T-helper 2 cell (primary cell): ENCODE measurements at regions not wholly inside any gene's neighbourhood (a gene's known extent, or its start where the extent isn't known, plus 50 kb on each side); places are given as distances from the start of the nearest gene placed in this dataset.
"Not testable (repeated sequence)": the region's sequence is repeated elsewhere in the genome, so short reads cannot be mapped to it uniquely, and the experiment has no call there.

Experiments
- DNase-seq, 5 experiments: peaks; one replicate each; pipeline versions ENCODE4 v3.0.0 to v3.0.0-alpha.2; 2012 to 2022

- no peak for DNase-seq
These were observed 291.7 kb upstream of the FOXF1 start for GRCh38 chr16:86218479-86219170.

- no peak for DNase-seq
These were observed 290.5 kb upstream of the FOXF1 start for GRCh38 chr16:86219655-86220445.

GRCh38 chr16:86220561-86220960, 289.8 kb upstream of the FOXF1 start:
- DNase-seq, result no peak

- no peak for DNase-seq
These were observed 289.2 kb upstream of the FOXF1 start for GRCh38 chr16:86221085-86221484.

GRCh38 chr16:86222547-86222946, 287.8 kb upstream of the FOXF1 start:
- no peak for DNase-seq

DNA sequence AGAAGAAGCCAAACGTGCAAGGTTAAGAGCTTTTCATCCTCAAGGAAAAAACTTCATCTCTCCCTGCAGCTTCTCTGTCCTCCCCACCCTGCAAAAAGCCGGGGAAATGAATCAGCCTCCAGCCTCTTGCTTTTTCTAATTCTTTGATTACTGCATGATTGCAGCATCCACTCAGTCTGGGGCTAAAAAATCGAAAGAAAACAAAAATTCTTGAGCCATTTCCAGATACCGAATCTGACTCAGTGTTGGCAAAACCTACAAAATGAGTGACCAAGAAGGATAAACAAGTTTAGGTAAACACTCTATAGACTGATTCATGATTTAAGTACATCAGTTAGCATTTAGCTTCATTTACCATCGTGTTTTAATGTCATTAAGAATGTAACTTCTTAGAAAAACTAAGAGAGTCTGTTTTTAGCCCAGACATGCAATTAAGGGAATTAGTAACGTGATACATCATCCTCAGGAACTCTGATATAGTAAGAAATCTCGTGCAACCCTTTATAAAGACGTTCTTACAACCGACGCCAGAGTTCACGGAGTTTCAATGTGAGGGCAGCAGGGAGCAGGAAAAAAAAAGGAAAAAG, 287.3 kb upstream of the FOXF1 start:
- DNase-seq, result no peak

DNA sequence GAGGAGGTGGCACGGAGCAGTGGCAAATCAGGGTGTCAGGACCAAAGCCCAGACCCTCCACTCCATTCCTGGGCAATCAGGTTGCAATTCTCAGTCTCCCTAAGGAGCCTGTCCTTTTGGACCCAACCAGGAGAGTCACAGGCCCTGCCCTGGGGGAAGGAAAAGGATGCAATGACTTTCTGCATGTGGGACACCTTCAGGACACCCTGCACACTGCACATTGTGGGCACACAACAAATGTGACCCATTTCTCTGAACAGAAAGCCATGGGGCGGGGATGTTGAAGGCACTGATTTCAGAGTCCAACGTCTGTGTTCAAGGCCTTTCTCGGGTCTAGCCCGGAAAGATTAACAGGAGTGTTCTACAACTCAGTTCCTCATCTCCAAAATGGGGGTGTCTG, 286.2 kb upstream of the FOXF1 start:
- no peak for DNase-seq

GRCh38 chr16:86224629-86225028, 285.7 kb upstream of the FOXF1 start:
- DNase-seq, result no peak

- no peak for DNase-seq
These were observed 284.4 kb upstream of the FOXF1 start for GRCh38 chr16:86225905-86226371.

- no peak for DNase-seq
These were observed 283.3 kb upstream of the FOXF1 start for GRCh38 chr16:86227041-86227440.

DNA sequence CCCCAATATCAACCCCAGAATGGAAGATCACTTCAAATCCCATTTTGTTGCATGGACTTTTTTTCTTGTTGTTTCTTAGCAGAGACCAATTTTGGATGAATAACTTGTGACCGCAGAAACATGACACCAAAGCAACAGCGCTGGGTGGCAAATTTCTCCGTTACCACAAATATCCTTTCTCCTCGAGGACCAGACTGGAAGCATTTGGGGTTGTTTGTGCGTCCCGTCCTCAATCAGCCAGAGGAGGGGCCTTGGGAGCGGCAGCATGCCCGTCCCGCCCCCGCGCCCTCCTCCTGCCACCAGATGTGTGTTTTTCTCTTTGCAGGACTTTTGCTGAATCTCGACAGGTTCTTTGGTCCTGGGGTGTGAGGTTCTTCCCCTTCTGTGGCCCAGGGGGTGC, 282.5 kb upstream of the FOXF1 start:
- no peak for DNase-seq

DNA sequence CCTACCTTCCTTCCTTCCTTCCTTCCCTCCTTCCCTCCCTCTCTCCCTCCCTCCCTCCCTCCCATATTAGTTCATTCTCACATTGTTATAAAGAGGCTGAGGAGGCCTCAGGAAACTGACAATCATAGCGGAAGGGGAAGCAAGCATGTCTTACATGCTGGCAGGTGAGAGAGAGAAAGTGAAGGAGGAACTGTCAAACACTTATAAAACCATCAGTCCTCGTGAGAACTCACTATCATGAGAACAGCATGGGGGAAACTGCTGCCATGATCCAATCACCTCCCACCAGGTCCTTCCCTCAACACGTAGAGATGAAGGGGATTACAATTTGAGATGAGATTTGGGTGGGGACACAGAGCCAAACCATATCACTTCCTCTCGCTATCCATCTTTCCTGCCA, 281.6 kb upstream of the FOXF1 start:
- DNase-seq, result no peak

DNA sequence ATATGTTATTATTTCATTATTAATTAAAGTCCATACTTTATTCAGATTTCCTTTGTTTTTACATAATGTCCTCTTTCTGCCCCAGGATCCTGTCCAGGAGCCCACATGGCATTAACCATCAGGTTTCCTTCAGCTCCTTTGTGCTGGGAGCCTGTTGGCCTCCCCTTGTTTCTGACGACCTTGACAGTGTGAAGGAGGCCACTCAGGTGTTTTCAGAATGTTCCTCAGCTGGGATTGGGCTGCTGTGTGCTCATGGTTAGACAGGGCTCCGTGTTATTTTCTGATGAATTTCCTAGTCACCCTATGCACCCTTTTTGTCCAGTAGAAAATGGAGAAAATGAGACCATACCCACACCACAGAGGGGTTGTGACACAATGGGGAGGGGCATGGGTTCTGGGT, 281.0 kb upstream of the FOXF1 start:
- DNase-seq, result no peak

DNA sequence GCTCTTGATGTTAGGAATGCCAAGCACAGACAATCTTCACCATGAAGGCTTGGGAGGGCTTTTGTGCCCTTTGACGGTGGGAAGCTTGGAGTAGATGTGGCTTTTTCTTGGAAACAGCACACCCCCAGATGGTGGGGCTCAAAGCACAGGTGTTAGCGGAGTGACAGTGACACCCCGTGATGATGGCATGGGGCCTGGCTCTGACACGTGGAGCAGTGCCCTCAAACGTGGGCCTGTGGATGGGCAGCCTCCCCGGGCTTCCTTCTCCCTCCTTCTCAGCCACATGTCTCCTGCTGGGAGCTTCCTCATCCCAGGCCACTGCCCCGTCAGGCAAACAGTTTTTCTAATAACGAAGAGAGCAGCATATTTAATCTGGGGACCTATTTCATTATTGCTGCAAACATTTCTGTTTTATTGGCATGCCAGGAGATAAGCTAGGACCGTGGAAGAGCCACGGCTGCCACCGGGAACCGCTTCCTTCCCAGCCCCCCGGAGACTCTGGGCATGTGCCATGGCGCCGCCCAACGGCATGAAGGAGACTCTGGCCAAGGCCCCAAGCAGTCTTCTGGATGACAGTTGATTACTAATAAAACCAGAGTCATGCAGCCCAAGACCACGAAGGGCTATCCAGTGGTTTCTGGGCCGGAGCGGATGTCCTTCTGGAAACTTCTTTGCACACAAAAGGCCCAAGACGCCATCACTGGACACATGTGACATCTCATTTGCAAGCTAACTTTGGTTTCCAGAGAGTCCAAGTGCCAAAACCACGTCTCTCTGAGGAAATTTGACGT, 280.3 kb upstream of the FOXF1 start:
- DNase-seq, result no peak

GRCh38 chr16:86231321-86231995, 278.9 kb upstream of the FOXF1 start:
- no peak for DNase-seq

GRCh38 chr16:86231996-86232350, 278.4 kb upstream of the FOXF1 start:
- no peak for DNase-seq

GRCh38 chr16:86232496-86232895, 277.8 kb upstream of the FOXF1 start:
- DNase-seq, result no peak

GRCh38 chr16:86233506-86233905, 276.8 kb upstream of the FOXF1 start:
- not testable (repeated sequence) for DNase-seq

DNA sequence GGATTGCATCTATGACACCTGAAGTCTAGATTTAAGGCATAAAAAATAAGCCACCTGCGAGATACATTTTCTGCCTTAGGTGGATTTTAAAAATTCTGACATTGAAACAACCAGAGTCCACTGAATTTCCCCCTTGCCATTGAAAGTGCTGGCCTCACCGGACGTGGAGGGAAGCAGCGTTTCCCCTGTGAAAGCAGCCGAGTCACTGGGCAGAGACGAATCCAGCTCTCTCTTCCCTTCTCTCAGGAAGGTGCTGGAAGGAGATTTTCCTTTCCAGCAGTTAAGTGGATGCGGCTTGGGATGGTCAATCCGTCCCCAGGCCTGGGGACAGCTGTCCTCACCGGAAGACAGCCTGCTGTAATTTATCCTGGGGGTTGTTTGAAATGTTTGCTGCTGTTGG, 270.9 kb upstream of the FOXF1 start:
- DNase-seq, result no peak

DNA sequence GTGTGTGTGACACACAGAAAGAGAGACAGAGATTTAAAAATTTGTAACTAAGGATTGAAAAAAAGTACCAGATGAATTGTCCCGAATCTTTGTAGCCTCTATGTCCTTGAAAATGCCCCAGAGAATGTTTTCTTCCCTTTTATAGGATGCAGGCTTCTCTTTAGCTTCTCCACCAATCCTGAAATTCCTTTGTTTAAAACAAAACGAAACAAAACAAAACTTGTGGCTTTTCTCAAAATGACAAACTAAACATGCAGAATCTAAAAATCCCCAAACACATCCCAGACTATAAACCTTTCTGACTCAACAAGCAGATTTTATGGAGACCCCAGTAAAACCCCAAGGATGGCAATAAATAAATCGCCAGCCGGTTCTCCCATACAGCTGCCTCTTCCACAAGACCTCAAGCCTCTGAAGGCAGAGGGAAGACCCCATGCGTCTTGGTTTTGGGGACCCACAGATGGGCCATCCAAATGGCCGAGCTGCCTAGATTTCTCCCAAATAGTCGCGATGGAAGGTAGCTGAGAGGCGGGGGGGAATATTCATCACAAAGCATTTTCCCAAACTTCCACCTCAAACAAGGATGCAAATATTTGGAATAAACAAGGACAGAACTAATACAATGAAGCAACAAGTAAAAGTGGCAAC, 269.5 kb upstream of the FOXF1 start:
- DNase-seq, result no peak

GRCh38 chr16:86241681-86242080, 268.6 kb upstream of the FOXF1 start:
- DNase-seq, result no peak
